Osteoblast (primary cell): ENCODE measurements at regions not wholly inside any gene's neighbourhood (a gene's known extent, or its start where the extent isn't known, plus 50 kb on each side); places are given as distances from the start of the nearest gene placed in this dataset.

Source experiments
- DNase-seq: peaks from one replicate; pipeline ENCODE4 v3.0.0; 2011; ENCODE audit warnings: low spot score, mixed read lengths; ENCODE audit not compliant: insufficient read length; ENCODE audit errors: missing footprints
- H2AFZ ChIP-seq: 2 replicates; pipeline ENCODE4 v1.6.0; 2011; ENCODE audit warnings: mild to moderate bottlenecking, low read length
- H3K27ac ChIP-seq: 2 replicates; pipeline ENCODE4 v1.5.1; 2011; ENCODE audit warnings: mild to moderate bottlenecking, low read depth, low read length, moderate library complexity
- H3K27me3 ChIP-seq: 2 replicates; pipeline ENCODE4 v1.6.0; 2012; ENCODE audit warnings: mild to moderate bottlenecking, control low read depth, inconsistent platforms, low read length, moderate library complexity; ENCODE audit not compliant: insufficient read depth
- H3K36me3 ChIP-seq: 2 replicates; pipeline ENCODE4 v1.5.1; 2011; ENCODE audit warnings: mild to moderate bottlenecking, low read length, control low read depth, moderate library complexity; ENCODE audit not compliant: insufficient read depth
- H3K4me1 ChIP-seq: 2 replicates; pipeline ENCODE4 v1.5.1; 2011; ENCODE audit warnings: mild to moderate bottlenecking, low read length, control low read depth, moderate library complexity; ENCODE audit not compliant: insufficient read depth
- H3K4me2 ChIP-seq: 2 replicates; pipeline ENCODE4 v1.6.0; 2011; ENCODE audit warnings: mild to moderate bottlenecking, low read length; ENCODE audit not compliant: insufficient read depth
- H3K4me3 ChIP-seq: fragments of 200-600 bp; sonication (generic); 3 replicates; pipeline ENCODE4 v1.5.1; 2012; ENCODE audit warnings: mild to moderate bottlenecking, low read length, inconsistent platforms; ENCODE audit not compliant: insufficient read depth
- H3K79me2 ChIP-seq: 2 replicates; pipeline ENCODE4 v1.6.0; 2012; ENCODE audit warnings: mild to moderate bottlenecking, low read length, control low read depth, inconsistent platforms; ENCODE audit not compliant: insufficient read depth
- H3K9me3 ChIP-seq: 2 replicates; pipeline ENCODE4 v1.5.1; 2011; ENCODE audit warnings: low read depth, low read length, control low read depth
- H4K20me1 ChIP-seq: 2 replicates; pipeline ENCODE4 v1.6.0; 2012; ENCODE audit warnings: mild to moderate bottlenecking, low read length, control low read depth; ENCODE audit not compliant: insufficient read depth
- CTCF ChIP-seq: IDR thresholded peaks from 2 replicates; pipeline ENCODE4 v1.5.1; 2011; ENCODE audit warnings: mild to moderate bottlenecking, low read depth, low read length, moderate library complexity; ENCODE audit errors: extremely low read depth

GRCh38 chr2:155240176-155240575 lies 541.7 kb downstream of the KCNJ3 start:
- TF ChIP-seq CTCF = no peak
- no peaks in the 10 kb centered on the region for H3K79me2 ChIP-seq
- no peak overlapping the region for H3K4me3 ChIP-seq
- no peak overlapping the region for H3K27ac ChIP-seq
- H3K9me3 ChIP-seq = no peaks in the 10 kb centered on the region
- no peaks in the 10 kb centered on the region for H3K36me3 ChIP-seq
- no peaks in the 10 kb centered on the region for H3K27me3 ChIP-seq
- DNase-seq = no peak
- H2AFZ ChIP-seq = no peak overlapping the region
- H3K4me2 ChIP-seq = no peak overlapping the region
- H4K20me1 ChIP-seq = no peaks in the 10 kb centered on the region
- H3K4me1 ChIP-seq = no peaks in the 10 kb centered on the region

GRCh38 chr2:155235710-155236109 lies 537.2 kb downstream of the KCNJ3 start:
- no peaks in the 10 kb centered on the region for H3K36me3 ChIP-seq
- no peak for DNase-seq
- H3K27me3 ChIP-seq = no peaks in the 10 kb centered on the region

GRCh38 chr2:155223781-155224406 lies 525.4 kb downstream of the KCNJ3 start:
- Histone ChIP-seq H3K27ac (no peak overlapping the region), H3K79me2 (no peaks in the 10 kb centered on the region), H3K36me3 (no peaks in the 10 kb centered on the region), H3K4me1 (no peaks in the 10 kb centered on the region), H3K27me3 (no peaks in the 10 kb centered on the region), H3K4me2 (no peak overlapping the region), H3K9me3 (no peaks in the 10 kb centered on the region), H2AFZ (no peak overlapping the region), H3K4me3 (no peak overlapping the region), H4K20me1 (no peaks in the 10 kb centered on the region)
- DNase-seq = no peak
- no peak for TF ChIP-seq CTCF

More at GRCh38 chr2:155235710-155236109, 537.2 kb downstream of the KCNJ3 start:
- no peaks in the 10 kb centered on the region for H3K9me3 ChIP-seq
- no peaks in the 10 kb centered on the region for H4K20me1 ChIP-seq
- no peak for TF ChIP-seq CTCF
- H3K4me3 ChIP-seq = no peak overlapping the region
- no peak overlapping the region for H3K4me2 ChIP-seq
- H2AFZ ChIP-seq = no peak overlapping the region
- no peak overlapping the region for H3K27ac ChIP-seq
- H3K79me2 ChIP-seq = no peaks in the 10 kb centered on the region
- H3K4me1 ChIP-seq = no peaks in the 10 kb centered on the region

GRCh38 chr2:155218945-155219344 lies 520.5 kb downstream of the KCNJ3 start:
- H3K36me3 ChIP-seq = no peaks in the 10 kb centered on the region
- H3K4me2 ChIP-seq = no peak overlapping the region
- no peak overlapping the region for H3K4me3 ChIP-seq
- no peaks in the 10 kb centered on the region for H3K27me3 ChIP-seq
- H3K79me2 ChIP-seq = no peaks in the 10 kb centered on the region
- H3K27ac ChIP-seq = no peak overlapping the region
- H3K9me3 ChIP-seq = no peaks in the 10 kb centered on the region
- H4K20me1 ChIP-seq = no peaks in the 10 kb centered on the region
- TF ChIP-seq CTCF = no peak
- DNase-seq = no peak
- H3K4me1 ChIP-seq = no peaks in the 10 kb centered on the region
- H2AFZ ChIP-seq = no peak overlapping the region
